Panc1 (cell line): ENCODE measurements at regions not wholly inside any gene's neighbourhood (a gene's known extent, or its start where the extent isn't known, plus 50 kb on each side); places are given as distances from the start of the nearest gene placed in this dataset.

Experiments used
- ATAC-seq: fragments of 200-7000 bp; cut with Tn5 transposase; 2 replicates; pipeline ENCODE4 v1.9.1; 2020; ENCODE audit warnings: mild to moderate bottlenecking, moderate library complexity
- BruUV-seq: library from RNA; stranded (reverse); fragments of 400-500 nt; replicated peaks from 2 replicates; lab custom pipeline; 2021; lab: Mats Ljungman, UMichigan
- CTCF ChIA-PET: fragments of 300-600 bp; sonication (Branson Sonifier 250); formaldehyde crosslinking; loops from one replicate; lab custom pipeline; 2022; ENCODE audit warnings: antibody characterized with exemption; lab: Charles Lee
- POLR2A ChIA-PET: fragments of 300-600 bp; sonication (Branson Sonifier 250); formaldehyde crosslinking; loops from one replicate; lab custom pipeline; 2022; ENCODE audit warnings: antibody characterized with exemption; lab: Charles Lee
- DNase-seq: peaks from one replicate; pipeline ENCODE4 v3.0.0-alpha.2; 2010; ENCODE audit warnings: low read depth, low spot score
- H3K27ac ChIP-seq: 2 replicates; pipeline ENCODE4 v1.5.1; 2011; ENCODE audit warnings: mild to moderate bottlenecking, low read length, inconsistent platforms
- H3K27me3 ChIP-seq: fragments of 200-500 bp; sonication (Bioruptor generic); 2 replicates; pipeline ENCODE4 v1.6.0; 2014; ENCODE audit warnings: low read length, inconsistent platforms; ENCODE audit not compliant: control insufficient read depth, insufficient read depth
- H3K36me3 ChIP-seq: fragments of 200-500 bp; sonication (Bioruptor generic); 2 replicates; pipeline ENCODE4 v1.5.1; 2014; ENCODE audit warnings: inconsistent platforms, mild to moderate bottlenecking, low read length, moderate library complexity; ENCODE audit not compliant: control insufficient read depth, insufficient read depth
- H3K4me1 ChIP-seq: 2 replicates; pipeline ENCODE4 v1.5.1; 2011; ENCODE audit warnings: inconsistent platforms, mild to moderate bottlenecking, low read length, moderate library complexity; ENCODE audit not compliant: control insufficient read depth, insufficient read depth
- H3K4me3 ChIP-seq, 2 experiments: 2 replicates each; pipeline ENCODE4 v1.5.1; 2011 to 2012; ENCODE audit warnings: low read depth in 2 of 2, low read length in 2 of 2, mild to moderate bottlenecking in 2 of 2, inconsistent platforms in 1 of 2, moderate library complexity in 1 of 2
- H3K9me3 ChIP-seq: fragments of 200-500 bp; sonication (Bioruptor generic); 2 replicates; pipeline ENCODE4 v1.5.1; 2014; ENCODE audit warnings: low read depth, mild to moderate bottlenecking, inconsistent platforms, low read length, moderate library complexity; ENCODE audit not compliant: control insufficient read depth, insufficient read depth
- CTCF ChIP-seq: fragments of 450-650 bp; IDR thresholded peaks from 2 replicates; pipeline ENCODE4 v1.5.1; 2017; ENCODE audit warnings: mild to moderate bottlenecking
- POLR2AphosphoS5 ChIP-seq: IDR thresholded peaks from 2 replicates; pipeline ENCODE4 v1.6.1; 2012; ENCODE audit warnings: mild to moderate bottlenecking, low read depth, low read length, moderate library complexity
- REST ChIP-seq, 2 experiments: IDR thresholded peaks; 2 replicates each; pipeline ENCODE4 v1.6.1; 2011 to 2012; ENCODE audit warnings: low read depth in 2 of 2, control low read depth in 1 of 2, low read length in 1 of 2, mild to moderate bottlenecking in 1 of 2, moderate library complexity in 1 of 2; ENCODE audit not compliant: insufficient read depth in 1 of 2
- SIN3A ChIP-seq: IDR thresholded peaks from 2 replicates; pipeline ENCODE4 v1.6.1; 2012; ENCODE audit warnings: low read depth, mild to moderate bottlenecking, low read length, moderate library complexity, borderline replicate concordance; ENCODE audit not compliant: insufficient read depth
- TCF7L2 ChIP-seq: IDR thresholded peaks from 2 replicates; pipeline ENCODE4 v1.6.1; 2011; ENCODE audit warnings: mild to moderate bottlenecking, low read depth, low read length, inconsistent platforms
- in situ Hi-C: cut with HindIII; loops from 2 replicates; pipeline ENCODE4 v1.10.0; 2016; ENCODE audit warnings: low sequenced_read_pairs, low pct_unique_long_range_greater_than_20kb
- intact Hi-C: fragments of 100-400 bp; cut with micrococcal nuclease; formaldehyde crosslinking; loops from one replicate; pipeline ENCODE4 v1.10.0; 2022; ENCODE audit not compliant: unreplicated experiment

GRCh38 chr4:114368751-114369150 lies 229.9 kb upstream of the UGT8 start:
- TF ChIP-seq SIN3A (no peak), POLR2AphosphoS5 (no peak), CTCF (no peak), REST (IDR thresholded peaks at IDR 0.05; ENCODE audit: insufficient read depth in 1 of 2, low read depth in 2 of 2, low read length in 1 of 2) (no peak), TCF7L2 (no peak)
- ATAC-seq (no peak), DNase-seq (no peak)
- intact Hi-C loops = no loop called here
- Histone ChIP-seq H3K27ac (no peak overlapping the region), H3K9me3 (no peaks in the 10 kb centered on the region), H3K36me3 (no peaks in the 10 kb centered on the region), H3K27me3 (no peaks in the 10 kb centered on the region), H3K4me3 (no peak overlapping the region), H3K4me1 (no peaks in the 10 kb centered on the region)
- BruUV-seq = no TSS peak
- in situ Hi-C loops = no loop called here
- CTCF ChIA-PET = no interaction called here
- POLR2A ChIA-PET = interaction anchor here (0.6 kb wide), 1 partner anchor 233 kb away, joined by 3 read pairs; no protein-coding TSS in a partner anchor

- ChIA-PET POLR2A (no interaction called here), CTCF (no interaction called here)
- no peaks in the 10 kb centered on the region for H3K36me3 ChIP-seq
- in situ Hi-C loops = no loop called here
- no peak for TF ChIP-seq POLR2AphosphoS5
- peak in 1 of 2 experiments; percentile 37; a peak in 1 of 4 replicates for TF ChIP-seq REST (IDR thresholded peaks at IDR 0.05; ENCODE audit: insufficient read depth in 1 of 2, low read depth in 2 of 2, low read length in 1 of 2)
- H3K4me1 ChIP-seq = no peaks in the 10 kb centered on the region
- H3K9me3 ChIP-seq = no peaks in the 10 kb centered on the region
- no peak overlapping the region for H3K27ac ChIP-seq
- no peaks in the 10 kb centered on the region for H3K27me3 ChIP-seq
- intact Hi-C loops = no loop called here
- no peak for DNase-seq
- no TSS peak for BruUV-seq
- no peak overlapping the region for H3K4me3 ChIP-seq
- no peak for ATAC-seq
Observed at GRCh38 chr4:114373508-114373907, 225.1 kb upstream of the UGT8 start.
